SJSA1 (cell line): ENCODE measurements at regions not wholly inside any gene's neighbourhood (a gene's known extent, or its start where the extent isn't known, plus 50 kb on each side); places are given as distances from the start of the nearest gene placed in this dataset.

Source experiments
- DNase-seq, 2 experiments: peaks; one replicate each; pipeline ENCODE4 v3.0.0-alpha.2; 2015 to 2020; ENCODE audit warnings: low spot score in 2 of 2, low read depth in 1 of 2
- H3K27ac ChIP-seq: fragments of 250-450 bp; sonication (Bioruptor Pico); 2 replicates; pipeline ENCODE4 v1.5.1; 2020; ENCODE audit warnings: mild to moderate bottlenecking, moderate library complexity
- H3K27me3 ChIP-seq: fragments of 250-450 bp; sonication (Bioruptor Pico); replicated peaks from 2 replicates; pipeline ENCODE4 v1.5.1; 2020; ENCODE audit warnings: mild to moderate bottlenecking, moderate library complexity
- H3K36me3 ChIP-seq: fragments of 250-450 bp; sonication (Bioruptor Pico); 2 replicates; pipeline ENCODE4 v1.5.1; 2020; ENCODE audit warnings: mild to moderate bottlenecking
- H3K4me1 ChIP-seq: fragments of 250-450 bp; sonication (Bioruptor Pico); replicated peaks from 2 replicates; pipeline ENCODE4 v1.6.1; 2021; ENCODE audit warnings: mild to moderate bottlenecking
- H3K4me3 ChIP-seq: fragments of 250-450 bp; sonication (Bioruptor Pico); 2 replicates; pipeline ENCODE4 v1.5.1; 2020; ENCODE audit warnings: mild to moderate bottlenecking
- H3K9me3 ChIP-seq: fragments of 250-450 bp; sonication (Bioruptor Pico); replicated peaks from 2 replicates; pipeline ENCODE4 v1.5.1; 2020; ENCODE audit warnings: mild to moderate bottlenecking

GRCh38 chr17:33352526-33352925 lies 59.4 kb upstream of the ASIC2 start:
- Histone ChIP-seq H3K4me1 (no peaks in the 10 kb centered on the region), H3K36me3 (no peaks in the 10 kb centered on the region), H3K4me3 (no peak overlapping the region), H3K27me3 (no peaks in the 10 kb centered on the region), H3K27ac (no peak overlapping the region), H3K9me3 (no peaks in the 10 kb centered on the region)
- no peak for DNase-seq

GRCh38 chr17:33356266-33356665 lies 63.2 kb upstream of the ASIC2 start:
- H3K4me1 ChIP-seq, result no peaks in the 10 kb centered on the region
- no peaks in the 10 kb centered on the region for H3K27me3 ChIP-seq
- H3K27ac ChIP-seq, result no peak overlapping the region
- no peaks in the 10 kb centered on the region for H3K36me3 ChIP-seq
- no peaks in the 10 kb centered on the region for H3K9me3 ChIP-seq
- no peak for DNase-seq
- no peak overlapping the region for H3K4me3 ChIP-seq

GRCh38 chr17:33363475-33363874 lies 70.4 kb upstream of the ASIC2 start:
- Histone ChIP-seq H3K27ac (no peak overlapping the region), H3K4me3 (no peak overlapping the region), H3K36me3 (no peaks in the 10 kb centered on the region), H3K27me3 (no peaks in the 10 kb centered on the region), H3K4me1 (no peaks in the 10 kb centered on the region), H3K9me3 (no peaks in the 10 kb centered on the region)
- DNase-seq, result no peak

- Histone ChIP-seq H3K27me3 (no peaks in the 10 kb centered on the region), H3K27ac (no peak overlapping the region), H3K4me3 (no peak overlapping the region), H3K36me3 (no peaks in the 10 kb centered on the region), H3K4me1 (no peaks in the 10 kb centered on the region), H3K9me3 (no peaks in the 10 kb centered on the region)
- DNase-seq, result no peak
Observed at GRCh38 chr17:33366960-33367359, 73.9 kb upstream of the ASIC2 start.

DNA sequence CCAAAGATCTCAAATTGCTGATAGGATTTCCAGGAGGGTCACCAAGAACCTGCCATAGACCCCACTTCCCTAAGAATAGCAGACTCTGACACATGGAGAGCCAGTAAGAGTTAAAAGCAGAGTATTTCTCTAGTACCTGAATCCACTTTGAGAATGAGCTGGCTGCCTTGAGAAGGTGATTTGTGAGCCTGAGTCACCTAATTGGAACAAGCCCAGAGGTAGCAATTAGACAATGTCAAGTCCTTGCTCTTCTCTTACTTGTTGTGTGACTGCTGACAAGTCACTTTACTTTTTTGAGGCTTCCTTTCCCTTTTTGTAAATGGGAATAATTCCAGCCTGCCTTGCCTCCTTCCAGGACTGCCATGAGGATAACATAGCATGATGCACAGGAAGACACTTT lies 76.1 kb upstream of the ASIC2 start:
- Histone ChIP-seq H3K27ac (no peak overlapping the region), H3K4me3 (no peak overlapping the region), H3K36me3 (no peaks in the 10 kb centered on the region), H3K4me1 (no peaks in the 10 kb centered on the region), H3K9me3 (no peaks in the 10 kb centered on the region), H3K27me3 (no peaks in the 10 kb centered on the region)
- DNase-seq, result no peak

- H3K9me3 ChIP-seq, result no peaks in the 10 kb centered on the region
- H3K4me1 ChIP-seq, result no peaks in the 10 kb centered on the region
- H3K27me3 ChIP-seq, result no peaks in the 10 kb centered on the region
- no peak for DNase-seq
- H3K27ac ChIP-seq, result no peak overlapping the region
- H3K4me3 ChIP-seq, result no peak overlapping the region
- H3K36me3 ChIP-seq, result no peaks in the 10 kb centered on the region
Observed at GRCh38 chr17:33369876-33370275, 76.8 kb upstream of the ASIC2 start.

DNA sequence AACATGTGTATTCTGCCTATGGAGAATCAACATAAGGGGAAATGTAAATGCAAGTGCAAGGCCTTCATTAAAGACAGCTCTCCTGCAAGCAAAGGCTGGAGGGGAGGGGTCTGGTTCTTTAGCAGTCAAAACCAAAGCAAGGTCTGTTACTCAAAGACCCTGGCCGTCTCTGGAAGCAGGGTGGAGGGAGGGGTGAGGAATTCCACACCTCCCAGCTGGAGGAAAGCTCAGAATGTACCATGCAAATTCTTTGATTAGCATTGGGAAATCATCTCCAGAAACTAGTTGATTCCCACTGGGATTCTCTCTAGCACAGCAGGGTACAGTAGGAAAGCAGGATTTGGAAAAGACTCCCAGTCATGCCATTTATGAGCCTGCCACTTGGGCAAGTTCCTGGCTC lies 77.3 kb upstream of the ASIC2 start:
- Histone ChIP-seq H3K36me3 (no peaks in the 10 kb centered on the region), H3K4me1 (no peaks in the 10 kb centered on the region), H3K27ac (no peak overlapping the region), H3K4me3 (no peak overlapping the region), H3K27me3 (no peaks in the 10 kb centered on the region), H3K9me3 (no peaks in the 10 kb centered on the region)
- DNase-seq, result no peak

- Histone ChIP-seq H3K4me3 (no peak overlapping the region), H3K9me3 (no peaks in the 10 kb centered on the region), H3K4me1 (no peaks in the 10 kb centered on the region), H3K27me3 (no peaks in the 10 kb centered on the region), H3K27ac (no peak overlapping the region), H3K36me3 (no peaks in the 10 kb centered on the region)
- DNase-seq, result no peak
Observed at GRCh38 chr17:33371377-33371776, 78.3 kb upstream of the ASIC2 start.

GRCh38 chr17:33373273-33373672 lies 80.2 kb upstream of the ASIC2 start:
- Histone ChIP-seq H3K27ac (no peak overlapping the region), H3K4me3 (no peak overlapping the region), H3K9me3 (no peaks in the 10 kb centered on the region), H3K36me3 (no peaks in the 10 kb centered on the region), H3K4me1 (no peaks in the 10 kb centered on the region), H3K27me3 (no peaks in the 10 kb centered on the region)
- no peak for DNase-seq

GRCh38 chr17:33375103-33375502 lies 82.0 kb upstream of the ASIC2 start:
- DNase-seq, result no peak
- Histone ChIP-seq H3K27me3 (no peaks in the 10 kb centered on the region), H3K27ac (no peak overlapping the region), H3K4me1 (no peaks in the 10 kb centered on the region), H3K9me3 (no peaks in the 10 kb centered on the region), H3K4me3 (no peak overlapping the region), H3K36me3 (no peaks in the 10 kb centered on the region)

- no peak for DNase-seq
- H3K4me3 ChIP-seq, result no peak overlapping the region
- H3K27me3 ChIP-seq, result no peaks in the 10 kb centered on the region
- H3K36me3 ChIP-seq, result no peaks in the 10 kb centered on the region
- no peaks in the 10 kb centered on the region for H3K9me3 ChIP-seq
- H3K4me1 ChIP-seq, result no peaks in the 10 kb centered on the region
- no peak overlapping the region for H3K27ac ChIP-seq
Observed at GRCh38 chr17:33375783-33376182, 82.7 kb upstream of the ASIC2 start.

DNA sequence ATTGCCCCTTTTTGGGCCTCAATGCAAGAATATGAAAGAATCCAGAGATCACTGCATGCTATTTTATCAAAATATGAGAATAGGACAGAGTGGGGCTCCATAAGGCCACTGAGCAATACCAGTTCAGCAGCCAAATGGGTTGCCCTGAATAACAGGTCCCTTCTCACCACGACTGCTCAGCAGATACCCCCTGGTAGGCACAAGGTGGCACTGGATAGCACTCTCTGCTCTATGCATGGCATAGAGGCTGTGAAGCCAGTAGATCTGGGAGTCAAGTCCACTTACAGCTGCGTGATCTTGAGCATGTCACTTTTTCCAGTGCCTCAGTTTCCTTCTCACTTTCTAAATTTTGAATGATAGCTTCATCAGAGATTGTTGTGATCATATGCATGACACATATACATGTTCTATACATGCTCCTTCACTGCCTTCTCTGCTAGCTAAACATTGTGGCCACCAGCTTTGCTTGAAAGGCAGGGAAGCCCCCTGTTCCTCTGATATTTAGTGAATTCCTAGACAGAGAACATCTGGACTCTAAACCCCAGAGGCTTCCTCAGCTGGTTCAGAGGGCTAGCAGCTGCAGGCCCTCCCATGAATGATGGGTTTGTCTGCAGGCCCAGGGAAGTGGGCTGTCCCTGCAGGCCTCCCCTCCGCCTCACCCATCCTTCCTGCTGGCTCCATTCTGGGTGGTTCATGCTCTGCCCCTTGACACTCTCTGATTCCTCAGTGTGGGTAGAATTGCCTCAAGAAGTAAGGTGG lies 84.9 kb upstream of the ASIC2 start:
- H3K4me1 ChIP-seq, result no peaks in the 10 kb centered on the region
- no peaks in the 10 kb centered on the region for H3K9me3 ChIP-seq
- H3K27ac ChIP-seq, result no peak overlapping the region
- no peak overlapping the region for H3K4me3 ChIP-seq
- H3K27me3 ChIP-seq, result no peaks in the 10 kb centered on the region
- H3K36me3 ChIP-seq, result no peaks in the 10 kb centered on the region
- no peak for DNase-seq

GRCh38 chr17:33381201-33381600 lies 88.1 kb upstream of the ASIC2 start:
- DNase-seq, result no peak
- no peak overlapping the region for H3K27ac ChIP-seq
- H3K9me3 ChIP-seq, result no peaks in the 10 kb centered on the region
- no peaks in the 10 kb centered on the region for H3K4me1 ChIP-seq
- H3K36me3 ChIP-seq, result no peaks in the 10 kb centered on the region
- H3K27me3 ChIP-seq, result no peaks in the 10 kb centered on the region
- no peak overlapping the region for H3K4me3 ChIP-seq

GRCh38 chr17:33383488-33384023 lies 90.5 kb upstream of the ASIC2 start:
- H3K4me1 ChIP-seq, result peaks cover 1% of the 10 kb centered on the region
- no peaks in the 10 kb centered on the region for H3K9me3 ChIP-seq
- no peaks in the 10 kb centered on the region for H3K36me3 ChIP-seq
- no peak overlapping the region for H3K4me3 ChIP-seq
- H3K27me3 ChIP-seq, result no peaks in the 10 kb centered on the region
- no peak for DNase-seq
- no peak overlapping the region for H3K27ac ChIP-seq

DNA sequence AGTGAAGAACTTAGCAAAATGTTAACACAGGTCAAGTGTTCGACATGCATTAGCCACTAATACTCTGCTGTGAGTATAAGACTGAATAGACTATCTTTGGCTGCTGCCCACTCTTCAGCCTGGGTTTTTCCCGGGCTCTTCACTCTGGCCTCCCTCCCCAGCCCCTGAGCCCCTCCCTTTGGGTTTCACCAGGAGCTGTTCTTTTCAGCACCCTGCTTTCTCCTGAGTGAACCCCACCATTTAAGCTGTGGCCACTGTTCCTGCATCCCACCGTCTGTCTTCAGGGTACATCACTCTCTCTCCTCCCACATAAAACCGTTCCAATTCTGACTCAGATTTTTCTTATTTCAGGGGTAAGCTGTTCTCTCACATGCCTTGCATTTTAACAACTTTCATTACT lies 92.0 kb upstream of the ASIC2 start:
- Histone ChIP-seq H3K36me3 (no peaks in the 10 kb centered on the region), H3K4me3 (no peak overlapping the region), H3K4me1 (peaks cover 14% of the 10 kb centered on the region), H3K9me3 (no peaks in the 10 kb centered on the region), H3K27ac (no peak overlapping the region), H3K27me3 (no peaks in the 10 kb centered on the region)
- DNase-seq, result no peak
